ENCODE measurements at regions not wholly inside any gene's neighbourhood (a gene's known extent, or its start where the extent isn't known, plus 50 kb on each side); places are given as distances from the start of the nearest gene placed in this dataset.

- no peak overlapping the region for H3K9ac ChIP-seq (replicated peaks in 1 of 4; ENCODE audit: extremely low read depth in 1 of 4, low read depth in 3 of 4, low read length in 3 of 4)
- H4K5ac ChIP-seq (ENCODE audit: insufficient read length, low read depth, low read length), result no peak overlapping the region
- H3K23me2 ChIP-seq (ENCODE audit: low read depth, low read length), result no peaks in the 10 kb centered on the region
- H2AK5ac ChIP-seq (ENCODE audit: low read depth, low read length), result no peak overlapping the region
- CTCF ChIA-PET (ENCODE audit: partially characterized antibody), result no interaction called here
- TF ChIP-seq SP1 (IDR thresholded peaks at IDR 0.05; ENCODE audit: low read depth, low read length) (no peak), TCF12 (IDR thresholded peaks at IDR 0.05; ENCODE audit: low read depth, low read length) (no peak), EZH2 (IDR thresholded peaks at IDR 0.05; ENCODE audit: low read depth, low read length, severe bottlenecking) (no peak), HDAC2 (IDR thresholded peaks at IDR 0.05; ENCODE audit: borderline replicate concordance in 1 of 2, low read depth in 2 of 2, low read length in 2 of 2) (no peak), PHF8 (conservative IDR thresholded peaks at IDR 0.05; ENCODE audit: low read depth, low read length) (no peak), MAFK (IDR thresholded peaks at IDR 0.05; ENCODE audit: low read depth, low read length) (0 out of 2 replicates have a peak, but pooled peaks have one; percentile 28)
- no peak overlapping the region for H2BK20ac ChIP-seq (ENCODE audit: low read length)
- WGBS, 2 experiments (ENCODE audit: extremely low coverage in 1 of 2, insufficient coverage in 1 of 2, insufficient read length in 1 of 2, insufficient replicate concordance in 2 of 2, low coverage in 1 of 2, low lambda C conversion rate in 2 of 2, missing lambda C conversion rate in 1 of 2), result 100% methylated on average over 1 of the region's 1 CpG; no CpG with 5 or more reads in 1 of the 2 experiments
- H3K27me3 ChIP-seq (replicated peaks in 1 of 4; ENCODE audit: control insufficient read depth in 3 of 4, extremely low read depth in 1 of 4, insufficient read depth in 3 of 4, low read length in 3 of 4), result no peaks in the 10 kb centered on the region
- H2BK5ac ChIP-seq (ENCODE audit: low read depth, low read length), result no peak overlapping the region
- H3K4ac ChIP-seq (replicated peaks; ENCODE audit: insufficient read length, low read depth, low read length), result no peak overlapping the region
- H3K27ac ChIP-seq (ENCODE audit: low read depth, low read length), result no peak overlapping the region
- no peaks in the 10 kb centered on the region for H3K79me2 ChIP-seq (ENCODE audit: control insufficient read depth in 1 of 2, insufficient read depth in 2 of 2, low read length in 2 of 2)
- no peak overlapping the region for H3K56ac ChIP-seq (replicated peaks; ENCODE audit: insufficient read length, low read depth, low read length)
- DNase-seq (ENCODE audit: low read depth in 1 of 2, low spot score in 2 of 2) (no peak), FAIRE-seq (no peak)
- no peak overlapping the region for H3K14ac ChIP-seq (ENCODE audit: insufficient read length)
- no peaks in the 10 kb centered on the region for H3K79me1 ChIP-seq (ENCODE audit: low read depth, low read length)
- H2BK15ac ChIP-seq (ENCODE audit: low read length), result no peak overlapping the region
- H2AFZ ChIP-seq (ENCODE audit: low read length), result no peak overlapping the region
- H3K18ac ChIP-seq (ENCODE audit: extremely low read depth, low read length), result no peak overlapping the region
- H3K4me1 ChIP-seq (replicated peaks in 1 of 4; ENCODE audit: control insufficient read depth in 3 of 4, insufficient read depth in 4 of 4, low read length in 3 of 4), result no peaks in the 10 kb centered on the region
- H3K4me3 ChIP-seq (ENCODE audit: extremely low read depth in 1 of 4, insufficient read depth in 2 of 4, low read depth in 3 of 4, low read length in 4 of 4), result no peak overlapping the region
- no peaks in the 10 kb centered on the region for H4K20me1 ChIP-seq (replicated peaks in 1 of 2; ENCODE audit: control insufficient read depth in 1 of 2, insufficient read depth in 2 of 2, low read length in 2 of 2)
- H3K4me2 ChIP-seq (ENCODE audit: insufficient read depth in 1 of 2, low read depth in 2 of 2, low read length in 2 of 2), result no peak overlapping the region
- H2BK120ac ChIP-seq (replicated peaks; ENCODE audit: low read depth, low read length), result no peak overlapping the region
- H4K91ac ChIP-seq (replicated peaks; ENCODE audit: insufficient read length, low read length), result no peak overlapping the region
- POLR2A ChIA-PET (ENCODE audit: partially characterized antibody), result no interaction called here
- H3K9me3 ChIP-seq (ENCODE audit: insufficient read depth in 2 of 2, low read depth in 1 of 2, low read length in 1 of 2), result no peaks in the 10 kb centered on the region
- H4K8ac ChIP-seq (ENCODE audit: extremely low read depth, insufficient read depth, low read length), result no peak overlapping the region
- H3K36me3 ChIP-seq (ENCODE audit: control insufficient read depth in 2 of 4, insufficient read depth in 4 of 4, low read length in 3 of 4), result no peaks in the 10 kb centered on the region; a peak in 1 of 8 replicates
- H3K23ac ChIP-seq (ENCODE audit: insufficient read length), result no peak overlapping the region
- no peak overlapping the region for H2BK12ac ChIP-seq (ENCODE audit: low read depth, low read length)
Observed at GRCh38 chr11:122395282-122395681, 260.2 kb upstream of the UBASH3B start.

Data from H1 (cell line).